NCI-H2196 (cell line): ENCODE measurements at regions not wholly inside any gene's neighbourhood (a gene's known extent, or its start where the extent isn't known, plus 50 kb on each side); places are given as distances from the start of the nearest gene placed in this dataset.
"Not testable (repeated sequence)": the region's sequence is repeated elsewhere in the genome, so short reads cannot be mapped to it uniquely, and the experiment has no call there.

ENCODE experiments used
- DNase-seq: peaks from one replicate; lab custom pipeline; 2025; ENCODE audit not compliant: unreplicated experiment; lab: John Stamatoyannopoulos, UW

DNA sequence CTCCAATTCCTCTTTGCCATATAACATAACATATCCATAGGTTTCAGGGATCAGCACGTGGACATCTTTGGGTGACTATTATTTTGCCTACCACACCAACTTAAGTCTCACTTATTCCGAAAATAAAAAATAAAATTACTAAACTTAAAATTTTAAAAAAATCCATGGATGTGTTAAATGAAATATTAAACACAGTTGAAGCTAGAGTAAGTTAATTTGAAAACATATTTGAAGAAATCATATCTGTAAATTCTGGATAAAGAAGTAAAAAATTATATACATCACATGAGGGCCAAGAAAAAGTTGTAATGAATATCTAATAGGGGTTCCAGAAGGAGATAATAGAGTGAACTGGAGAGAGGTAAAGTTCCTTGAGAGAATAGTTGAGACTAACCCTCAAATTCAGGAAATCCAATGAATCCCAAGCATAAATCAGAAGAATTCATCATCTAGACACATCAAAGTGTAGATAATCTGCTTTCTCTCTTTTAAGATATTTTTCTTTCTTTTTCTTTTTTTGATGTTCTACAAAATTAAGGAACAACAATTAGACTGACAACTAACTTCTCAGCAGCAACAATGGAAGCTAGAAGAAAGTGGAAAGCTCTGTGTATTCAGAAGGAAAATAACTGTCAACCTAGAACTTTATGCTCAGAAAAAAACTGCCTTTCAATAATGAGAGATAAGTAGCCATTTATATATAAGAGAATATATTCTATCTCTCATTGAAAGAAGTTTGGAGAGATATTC lies 147.4 kb downstream of the ABHD5 start:
- DNase-seq = no peak

DNA sequence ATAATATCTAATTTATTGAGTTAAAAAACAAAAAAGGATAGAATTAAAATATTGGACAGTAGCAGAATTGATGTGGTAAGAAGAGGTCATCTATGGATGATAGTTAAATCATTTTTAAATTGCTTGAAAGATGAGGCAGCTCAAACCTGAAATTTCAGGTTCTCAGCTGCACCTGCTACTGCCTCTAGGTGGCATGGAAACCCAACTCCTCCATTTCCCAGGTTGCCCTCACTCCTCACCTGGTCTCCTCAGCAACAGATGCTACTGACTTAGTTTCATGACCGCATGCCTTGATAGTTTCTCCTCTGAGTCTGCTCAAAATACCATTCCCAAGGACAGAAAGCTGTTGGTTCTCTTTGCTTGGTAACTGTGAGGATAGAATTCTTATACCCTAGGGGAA lies 148.1 kb downstream of the ABHD5 start:
- DNase-seq = no peak

DNA sequence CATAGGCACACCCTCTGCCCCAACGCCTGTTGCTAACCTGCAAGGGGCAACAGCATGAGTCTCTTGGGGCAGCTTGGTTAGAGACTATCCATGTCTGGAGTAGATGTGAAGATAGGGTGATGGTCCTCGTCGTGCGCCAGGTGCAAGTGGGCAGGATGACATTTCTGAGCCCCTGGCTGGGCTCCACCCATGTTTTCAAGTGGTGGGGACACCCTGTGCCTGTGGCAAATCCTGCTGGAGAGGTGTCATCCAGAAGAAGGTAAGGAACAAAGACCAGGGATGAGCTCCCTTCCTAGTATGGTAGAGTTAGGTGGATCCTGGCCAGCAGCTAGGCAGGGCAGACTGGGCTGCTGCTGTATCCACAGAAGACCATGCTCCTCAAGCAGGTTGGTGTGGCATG lies 152.6 kb downstream of the ABHD5 start:
- no peak for DNase-seq

DNA sequence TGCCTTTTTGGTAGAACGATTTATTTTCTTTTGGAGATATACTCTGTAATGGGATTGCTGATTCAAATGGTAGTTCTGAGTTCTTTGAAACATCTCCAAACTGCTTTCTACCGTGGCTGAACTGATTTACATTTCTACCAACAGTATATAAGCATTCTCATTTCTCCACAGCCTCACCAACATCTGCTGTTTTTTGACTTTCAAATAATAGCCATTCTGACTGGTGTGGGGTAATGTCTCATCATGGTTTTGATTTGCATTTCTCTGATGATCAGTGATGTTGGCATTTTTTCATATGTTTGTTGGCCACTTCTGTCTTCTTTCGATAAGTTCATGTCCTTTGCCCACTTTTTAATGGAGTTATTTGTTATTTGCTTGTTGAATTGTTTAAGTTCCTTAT lies 154.0 kb downstream of the ABHD5 start:
- DNase-seq = no peak

DNA sequence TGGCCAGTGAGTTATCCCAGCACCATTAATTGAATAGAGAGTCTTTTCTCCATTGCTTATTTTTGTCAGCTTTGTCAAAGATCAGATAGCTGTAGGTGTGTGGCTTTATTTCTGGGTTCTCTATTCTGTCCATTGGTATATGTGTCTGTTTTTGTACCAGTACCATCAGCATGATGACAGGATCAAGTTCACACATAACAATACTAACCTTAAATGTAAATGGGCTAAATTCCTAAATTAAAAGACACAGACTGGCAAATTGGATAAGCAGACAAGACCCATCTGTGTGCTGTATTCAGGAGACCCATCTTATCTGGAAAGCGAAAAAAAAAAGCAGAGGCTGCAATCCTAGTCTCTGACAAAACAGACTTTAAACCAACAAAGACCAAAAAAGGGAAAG lies 154.8 kb downstream of the ABHD5 start:
- DNase-seq = not testable (repeated sequence)

DNA sequence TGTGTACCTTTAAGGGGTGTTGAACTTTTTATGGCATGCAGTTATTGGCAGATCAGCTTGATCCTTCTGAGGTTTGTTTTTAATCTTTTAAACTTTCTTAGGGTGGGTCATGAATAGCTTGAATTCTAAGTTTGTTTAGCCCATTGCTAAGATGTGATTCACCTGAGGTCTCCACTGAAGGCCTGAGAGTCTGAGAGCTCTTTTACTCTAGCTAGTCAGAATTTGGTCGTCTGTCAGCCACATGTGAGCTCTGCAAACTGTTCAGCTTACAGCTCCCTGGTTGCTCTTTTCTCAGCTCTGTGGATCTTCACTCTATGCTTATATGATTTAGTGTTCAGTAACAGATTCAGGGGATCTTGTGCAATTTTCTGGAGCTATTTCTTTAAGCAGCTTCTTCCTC lies 161.3 kb downstream of the ABHD5 start:
- no peak for DNase-seq

DNA sequence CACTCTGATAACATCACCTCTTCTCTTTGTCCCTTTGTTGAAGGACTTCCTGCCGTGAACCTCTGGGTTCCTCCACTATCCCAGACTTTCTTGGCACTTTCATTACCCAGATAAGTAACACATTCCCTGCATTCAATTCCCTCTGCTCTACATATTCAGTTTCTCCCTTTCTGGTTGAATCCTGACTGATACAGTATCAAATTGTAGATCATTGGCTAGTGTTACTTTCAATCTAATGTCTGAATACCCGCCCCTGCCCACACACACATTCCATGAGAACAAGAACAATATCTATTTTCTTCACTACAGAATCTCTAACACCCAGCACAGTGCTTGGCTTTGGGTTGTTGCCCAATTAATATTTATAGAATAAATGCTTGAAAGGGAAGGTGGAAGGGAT lies 163.5 kb downstream of the ABHD5 start:
- DNase-seq = no peak

DNA sequence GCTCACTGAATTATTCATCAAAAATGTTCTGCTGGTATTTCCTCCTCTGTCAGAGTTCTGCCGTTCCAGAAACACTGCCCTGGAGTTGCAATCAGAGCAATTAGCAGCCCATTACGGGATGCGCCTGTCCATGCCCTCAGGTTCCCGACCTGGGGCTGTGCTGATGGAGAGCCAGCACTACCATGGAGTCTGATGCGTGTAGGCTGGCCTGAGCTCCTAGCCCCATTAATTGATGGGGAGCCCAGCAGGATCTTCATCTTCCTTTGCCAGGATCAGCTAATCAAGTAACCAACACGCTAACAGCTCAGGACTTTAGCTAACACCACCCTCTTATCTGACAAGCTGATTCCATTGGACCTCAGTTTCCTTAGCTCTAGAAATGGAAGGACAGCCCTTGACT lies 164.2 kb downstream of the ABHD5 start:
- DNase-seq = no peak

DNA sequence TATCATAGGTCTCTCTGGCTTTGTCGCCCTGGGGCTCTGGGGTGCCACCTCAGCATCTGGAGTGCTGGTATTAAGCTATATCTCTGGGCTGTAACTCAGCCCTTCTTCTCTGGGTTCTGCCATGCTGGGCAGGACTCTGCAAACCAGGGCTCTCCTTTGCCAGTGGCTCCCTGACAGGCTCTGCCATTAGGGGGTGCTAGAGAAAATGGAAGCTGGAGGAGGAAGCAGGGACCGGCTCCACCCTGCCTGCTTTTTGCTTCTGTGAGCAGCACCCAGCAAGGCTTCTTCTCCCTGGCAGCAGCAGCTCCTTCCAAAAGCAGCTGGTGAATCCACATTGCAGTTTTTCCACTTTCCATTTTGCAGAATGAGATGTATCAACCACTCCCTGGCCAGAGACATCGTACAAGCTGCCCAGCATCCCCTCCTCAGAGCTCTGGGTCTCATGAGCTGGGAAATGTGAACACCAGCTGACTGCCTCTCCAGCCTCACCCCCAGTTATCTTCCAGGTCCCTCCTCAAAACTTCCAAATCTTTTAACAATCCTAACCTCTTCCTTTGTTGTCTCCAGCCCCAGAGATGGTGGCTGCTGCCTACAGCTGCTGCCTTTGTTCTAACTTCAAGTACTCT lies 165.0 kb downstream of the ABHD5 start:
- DNase-seq = no peak

DNA sequence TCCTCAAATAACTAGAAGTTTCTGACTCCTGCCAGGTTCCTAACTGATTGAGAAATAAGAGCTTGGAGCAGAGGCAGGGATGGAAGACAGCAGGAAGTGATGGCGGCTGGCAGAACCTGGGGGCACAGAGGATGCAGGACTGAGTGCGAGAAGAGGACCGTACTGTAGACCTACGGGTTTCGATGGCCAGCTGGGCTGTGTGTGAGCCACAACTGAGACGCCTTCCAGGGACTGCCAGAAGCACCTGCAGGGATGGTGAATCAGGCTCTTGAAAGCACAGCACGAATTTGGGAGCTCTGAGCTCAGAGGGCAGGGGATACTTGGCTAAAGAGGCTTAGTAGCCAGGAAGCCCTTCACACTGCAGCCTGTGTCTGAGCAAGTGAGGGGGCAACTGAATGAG lies 165.6 kb downstream of the ABHD5 start:
- DNase-seq = no peak

DNA sequence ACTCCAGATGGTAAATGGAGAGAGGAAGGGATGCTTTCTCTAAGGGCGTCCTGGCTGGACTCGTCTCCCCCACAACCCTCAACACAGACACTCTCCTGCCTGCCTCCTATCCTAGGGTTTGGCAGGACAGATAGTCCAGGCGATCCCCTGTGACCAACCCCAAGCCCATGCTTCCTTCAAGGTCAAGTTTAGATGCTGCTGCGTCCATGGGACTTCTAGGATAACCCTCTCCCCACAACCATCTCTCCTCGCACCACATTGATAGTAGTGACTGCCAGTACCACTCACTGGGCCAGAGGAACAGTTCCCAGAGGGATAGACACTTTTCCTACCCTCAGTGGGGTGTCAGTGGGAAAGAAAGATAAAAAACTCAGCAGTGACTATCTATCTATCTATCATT lies 166.0 kb downstream of the ABHD5 start:
- no peak for DNase-seq

DNA sequence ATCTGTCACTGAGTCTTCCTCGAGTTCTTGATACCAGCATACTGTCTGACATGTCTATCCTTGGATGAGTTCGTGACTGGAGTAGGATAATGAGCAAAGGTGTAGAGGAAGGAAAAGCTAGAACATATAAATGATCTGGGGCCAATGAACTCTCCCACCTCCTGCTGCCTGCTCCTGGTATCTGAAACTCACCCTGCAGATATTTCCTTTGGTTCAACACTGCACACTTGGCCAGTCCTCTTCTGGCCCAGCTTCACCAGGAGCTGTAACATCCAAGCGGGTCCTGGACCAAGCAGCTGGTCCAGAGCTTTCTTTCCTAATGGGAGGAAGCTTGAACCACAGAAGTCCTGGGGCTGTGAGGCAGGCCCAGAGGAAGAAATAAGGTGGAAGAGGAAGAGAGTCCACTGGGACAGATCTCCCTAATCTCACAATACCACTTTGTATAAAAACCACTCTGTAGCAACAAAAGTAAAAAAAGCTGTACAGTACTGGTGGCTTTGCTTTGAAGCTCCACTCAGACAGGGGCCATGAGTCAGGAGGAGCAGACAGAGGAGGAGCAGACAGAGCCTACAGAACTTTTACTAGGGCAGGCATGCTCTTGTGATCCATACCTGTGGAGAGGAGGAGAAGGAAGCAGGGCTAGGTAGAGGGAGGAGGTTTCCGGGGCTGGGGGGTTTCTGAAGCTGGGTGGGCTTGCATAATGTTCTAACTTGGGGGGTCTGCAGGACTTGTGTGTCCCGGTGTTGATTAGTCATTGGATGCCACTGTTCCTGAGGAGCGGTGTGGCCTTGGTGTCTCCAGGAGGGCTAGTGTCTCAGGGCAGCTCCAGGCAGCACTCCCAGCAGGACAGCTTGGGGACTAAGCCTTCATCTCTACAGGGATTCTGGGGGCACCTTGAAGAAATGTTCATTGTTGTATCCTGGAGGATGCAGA lies 166.9 kb downstream of the ABHD5 start:
- DNase-seq = no peak

DNA sequence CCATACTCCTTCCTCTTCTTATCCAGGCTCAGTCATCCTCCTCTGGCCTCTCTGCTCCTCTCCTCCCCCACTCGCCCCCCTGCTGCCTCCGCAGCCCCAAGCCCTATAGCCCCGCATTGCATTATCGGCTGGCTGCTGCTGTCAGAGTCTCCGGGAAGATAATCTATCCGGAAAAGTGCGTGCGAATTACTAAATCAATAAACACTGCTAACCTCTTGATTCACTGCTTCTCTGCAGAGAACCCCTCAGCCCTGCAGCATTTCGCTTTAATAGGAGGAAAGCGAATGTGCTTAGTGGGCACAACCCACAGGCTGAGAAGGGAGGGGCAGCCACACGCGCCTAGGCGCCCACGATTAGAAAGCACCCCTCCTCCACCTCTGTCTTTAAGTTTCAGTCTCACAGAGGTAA lies 167.6 kb downstream of the ABHD5 start:
- DNase-seq = no peak

DNA sequence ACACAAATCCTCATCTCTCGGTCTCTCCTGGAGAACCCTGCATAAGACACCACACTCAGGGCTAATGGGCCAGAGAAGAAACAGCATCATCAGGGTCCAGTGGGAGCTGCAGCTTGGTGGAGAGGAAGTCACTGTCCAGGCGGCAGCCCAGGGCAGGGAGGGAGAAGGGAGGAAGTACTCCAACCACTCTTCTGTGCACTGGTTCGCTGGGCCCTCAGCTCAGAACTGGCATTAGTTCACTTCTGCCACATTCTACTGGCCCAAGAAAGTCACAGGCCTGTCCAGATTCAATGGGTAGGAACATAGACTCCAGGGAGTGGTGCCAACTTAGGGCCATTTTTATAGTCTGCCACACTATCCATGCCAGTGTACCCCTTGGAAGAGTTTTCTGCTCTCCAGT lies 169.0 kb downstream of the ABHD5 start:
- DNase-seq = no peak

DNA sequence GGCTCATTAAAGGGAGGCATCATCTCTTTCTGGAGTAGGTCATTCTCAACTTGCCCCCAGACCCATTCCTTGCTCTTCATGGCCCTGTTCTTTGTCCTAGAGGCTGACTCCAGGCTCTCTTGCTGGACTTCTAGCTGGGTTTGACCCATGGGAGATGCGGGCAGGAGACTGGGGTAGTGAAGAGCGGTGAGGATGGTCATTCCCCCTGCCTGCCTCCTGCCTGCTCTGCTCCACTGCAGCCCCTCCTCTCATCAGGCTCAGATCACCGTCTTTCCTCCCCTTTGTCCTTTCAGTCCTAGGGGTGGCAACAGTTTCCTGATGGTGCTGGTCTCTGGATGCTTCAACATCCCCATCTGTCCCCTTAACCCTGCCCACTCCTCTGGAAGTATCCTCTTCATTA lies 170.9 kb downstream of the ABHD5 start:
- no peak for DNase-seq

DNA sequence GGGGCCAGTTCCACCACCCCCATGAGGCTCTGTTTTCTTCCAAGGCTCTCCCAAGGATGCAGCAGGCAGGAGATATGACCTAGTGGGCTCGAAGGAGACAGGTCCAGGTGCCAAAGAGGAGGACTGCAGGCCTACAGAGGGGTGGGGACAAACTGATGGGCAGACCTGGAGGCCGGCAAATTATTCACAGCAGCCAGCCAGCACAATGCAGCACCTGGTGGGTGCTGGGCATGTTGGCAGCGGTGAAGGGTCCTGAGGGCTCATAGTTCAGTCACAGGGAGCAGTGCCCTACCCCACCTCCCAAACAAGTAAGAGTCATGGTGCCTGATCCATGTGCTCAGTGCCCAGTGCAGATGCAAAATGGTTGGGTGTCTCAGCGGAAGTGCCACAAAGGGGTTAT lies 171.7 kb downstream of the ABHD5 start:
- DNase-seq = no peak

DNA sequence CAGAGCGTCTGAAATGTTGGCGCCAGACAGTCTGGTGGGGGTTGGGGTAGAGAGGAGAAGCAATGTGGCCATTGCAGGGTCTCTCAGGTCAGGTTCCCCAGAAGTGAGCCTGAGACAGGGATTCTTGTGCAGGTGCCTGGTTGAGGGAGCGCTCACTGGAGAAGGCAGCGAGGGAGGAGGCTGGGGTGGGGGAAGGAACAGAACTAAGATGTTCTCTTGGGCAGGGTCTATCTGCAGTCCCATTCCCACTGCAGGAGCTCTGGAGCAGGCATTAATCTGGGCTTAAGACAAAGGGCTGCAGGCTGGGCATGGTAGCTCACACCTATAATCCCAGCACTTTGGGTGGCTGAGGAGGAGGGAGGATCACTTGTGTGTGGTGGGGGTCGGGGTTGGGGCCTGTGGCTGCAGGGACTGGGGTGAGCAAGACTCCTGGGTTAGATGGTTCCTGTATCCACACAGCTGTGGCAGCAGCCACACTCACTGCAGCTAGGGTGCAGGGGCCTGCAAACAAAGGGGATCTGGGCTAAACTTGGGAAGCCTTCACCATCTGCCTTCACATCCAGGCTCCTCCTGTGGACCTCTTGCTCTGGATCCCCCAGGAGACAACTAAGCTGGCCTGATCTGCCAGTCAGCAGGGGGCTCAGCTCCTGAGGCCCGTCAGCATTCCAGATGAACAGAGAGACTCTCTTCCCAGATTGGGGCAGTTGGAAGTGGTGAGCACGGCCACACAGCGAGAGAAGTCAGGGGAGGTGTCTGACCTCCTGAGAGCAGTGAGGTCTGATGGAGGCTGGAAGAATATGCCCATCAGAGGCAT lies 172.5 kb downstream of the ABHD5 start:
- DNase-seq = no peak

DNA sequence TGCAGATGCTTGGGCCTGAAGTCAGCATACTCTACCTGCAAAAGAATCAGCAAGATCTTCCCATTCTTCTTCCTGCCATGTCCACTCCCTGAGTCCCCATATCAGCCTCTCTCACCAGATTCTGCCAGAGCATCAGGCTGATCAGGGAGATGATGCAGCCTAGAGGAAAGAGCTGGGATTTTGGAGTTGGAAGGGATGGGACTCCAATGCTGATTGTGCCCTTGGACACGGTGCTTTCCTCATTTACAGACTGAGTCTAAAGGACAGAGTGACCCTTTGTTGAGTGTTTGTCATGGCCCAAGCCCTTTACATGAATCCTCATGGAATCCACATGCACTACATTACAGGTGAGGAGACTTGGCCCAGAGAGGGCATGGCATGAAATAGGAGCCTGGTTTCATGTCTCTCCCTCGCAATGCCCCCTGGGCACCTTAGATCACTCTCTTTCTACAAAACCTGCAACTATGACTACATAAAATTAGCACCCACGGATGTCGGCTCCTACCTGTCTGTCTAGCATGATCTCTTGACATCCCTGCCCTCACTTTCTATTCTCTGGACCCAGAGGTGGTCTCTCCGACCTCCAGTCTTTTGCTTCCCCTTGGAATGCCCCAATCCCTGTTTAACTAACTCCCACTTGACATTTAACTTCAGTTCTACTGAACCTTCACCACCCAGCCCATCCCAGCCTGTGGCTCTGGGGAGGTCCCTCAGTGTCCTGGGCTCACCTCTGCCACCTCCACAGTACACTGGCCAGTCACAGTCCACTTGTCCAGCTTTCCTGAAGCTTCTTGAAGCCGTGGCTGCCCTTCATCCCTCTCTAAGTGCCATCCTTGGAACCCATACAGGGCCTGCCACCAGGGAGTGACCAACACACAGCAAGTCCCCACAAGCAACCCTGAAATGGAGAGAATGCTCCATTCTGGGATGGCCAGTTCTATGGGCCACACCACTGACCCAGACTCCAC lies 173.5 kb downstream of the ABHD5 start:
- no peak for DNase-seq

DNA sequence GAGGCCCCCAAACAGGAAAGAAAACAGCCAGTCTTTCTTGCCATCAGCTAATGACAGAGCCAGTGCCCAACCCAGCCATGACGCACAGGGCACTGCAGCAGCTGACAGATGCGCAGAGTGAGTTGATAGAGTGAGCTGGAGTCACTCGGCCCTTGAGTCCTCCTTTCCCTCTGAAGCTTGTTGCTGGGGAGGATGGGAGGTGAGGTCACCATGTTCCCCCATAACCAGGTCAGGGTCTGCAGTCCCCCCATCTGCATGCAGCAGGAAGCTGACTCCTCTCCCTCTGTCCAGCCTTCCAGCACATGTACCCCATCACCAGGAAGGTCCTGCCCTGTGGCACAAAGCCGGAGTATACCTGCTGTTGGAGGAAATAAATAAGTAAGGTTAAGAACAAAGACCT lies 174.6 kb downstream of the ABHD5 start:
- DNase-seq = no peak
